ENCODE measurements at regions not wholly inside any gene's neighbourhood (a gene's known extent, or its start where the extent isn't known, plus 50 kb on each side); places are given as distances from the start of the nearest gene placed in this dataset.

DNA sequence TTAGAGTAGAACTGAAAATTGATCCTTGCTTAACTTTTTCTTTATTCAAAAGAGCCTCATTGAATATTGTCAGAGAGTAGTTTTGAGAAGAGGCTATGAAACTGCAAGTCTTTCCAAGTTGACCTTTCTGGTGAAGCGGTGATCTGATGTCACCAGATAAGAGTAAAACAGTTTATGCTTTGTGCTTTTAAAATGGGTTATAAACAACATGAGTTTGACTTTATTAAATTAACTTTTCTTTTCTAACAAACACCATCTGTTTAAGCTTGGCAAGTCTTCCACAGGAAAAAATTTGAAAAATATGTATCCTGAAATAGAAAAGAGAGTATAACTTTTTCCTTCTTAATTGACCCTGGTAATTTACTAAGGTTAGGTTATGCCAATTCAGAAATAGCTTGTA is 408.7 kb upstream of the NOVA1 start:
- DNase-seq = no peak

DNA sequence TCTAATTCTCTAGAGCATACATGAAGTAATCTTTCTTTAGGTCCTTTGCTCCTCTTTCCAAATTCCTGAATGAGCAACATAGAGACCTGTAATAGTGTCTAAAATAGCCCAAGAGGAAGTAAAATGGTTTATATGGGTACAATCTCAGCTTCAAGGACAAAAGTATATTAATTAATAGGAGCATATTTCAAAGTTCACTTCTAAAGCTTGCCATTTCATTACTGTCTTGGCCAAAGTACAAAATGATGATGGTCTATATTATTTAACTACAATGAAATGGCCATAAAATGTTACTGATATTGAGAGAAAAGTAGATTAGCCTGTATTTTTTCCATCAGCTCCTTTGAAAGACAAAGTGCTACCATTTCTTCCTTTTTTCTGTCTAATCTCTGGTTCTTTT is 410.4 kb upstream of the NOVA1 start:
- DNase-seq = no peak

DNA sequence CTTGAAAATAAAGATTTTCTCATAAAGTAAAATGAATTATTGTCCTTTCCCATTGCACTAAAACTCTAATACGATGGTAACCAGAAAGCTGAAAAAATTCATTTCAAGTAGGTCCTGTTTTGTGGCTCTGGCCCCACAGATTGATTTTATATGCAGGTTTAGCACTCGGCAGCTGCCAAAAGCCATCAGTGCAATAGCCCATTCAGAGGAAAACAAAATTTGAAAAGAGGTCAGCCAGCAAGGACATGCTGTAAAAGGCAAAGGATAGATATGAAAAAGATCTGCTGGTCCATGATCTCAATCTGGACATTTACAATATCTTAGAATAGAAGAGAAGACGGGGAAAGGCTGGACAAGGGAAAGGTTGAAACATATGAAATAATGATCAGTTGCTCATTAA is 414.8 kb upstream of the NOVA1 start:
- DNase-seq = no peak

DNA sequence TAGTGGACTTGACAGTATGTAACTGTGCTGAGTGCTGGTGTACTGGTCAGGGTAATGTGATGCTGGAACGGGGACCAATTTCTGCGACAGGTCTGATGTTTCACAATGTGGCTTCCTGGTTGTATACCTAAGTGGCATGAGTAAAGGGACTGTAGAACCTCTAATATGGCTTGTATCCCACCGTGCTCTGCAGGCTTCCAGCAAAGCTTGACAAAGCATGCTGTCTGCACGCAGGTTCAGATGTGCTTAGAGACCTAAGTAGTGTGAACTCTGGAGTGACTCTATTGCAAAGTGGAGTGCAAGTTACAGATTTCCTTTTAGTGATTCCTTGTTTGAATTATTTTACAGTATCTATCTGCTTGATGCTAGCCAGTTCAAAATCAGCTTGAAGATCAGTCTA is 415.8 kb upstream of the NOVA1 start:
- no peak for DNase-seq

DNA sequence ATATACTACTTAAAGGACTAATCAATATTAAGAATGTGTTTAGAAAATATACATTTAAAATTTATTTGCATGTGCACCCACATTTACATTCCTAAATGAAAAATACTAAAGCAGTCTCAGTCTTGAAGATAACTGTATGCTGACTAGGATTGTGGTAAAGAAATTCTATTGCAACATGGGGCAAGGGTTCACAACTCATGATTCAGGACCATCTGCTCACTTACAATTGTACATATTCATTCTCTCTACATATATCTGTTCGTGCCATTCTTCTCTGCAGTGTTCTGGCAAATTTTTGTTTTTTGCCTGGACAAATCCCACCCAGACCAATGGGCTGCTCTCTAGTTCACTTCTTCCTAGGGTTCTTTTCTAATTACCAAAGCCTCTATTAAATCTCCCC is 417.2 kb upstream of the NOVA1 start:
- DNase-seq = no peak

DNA sequence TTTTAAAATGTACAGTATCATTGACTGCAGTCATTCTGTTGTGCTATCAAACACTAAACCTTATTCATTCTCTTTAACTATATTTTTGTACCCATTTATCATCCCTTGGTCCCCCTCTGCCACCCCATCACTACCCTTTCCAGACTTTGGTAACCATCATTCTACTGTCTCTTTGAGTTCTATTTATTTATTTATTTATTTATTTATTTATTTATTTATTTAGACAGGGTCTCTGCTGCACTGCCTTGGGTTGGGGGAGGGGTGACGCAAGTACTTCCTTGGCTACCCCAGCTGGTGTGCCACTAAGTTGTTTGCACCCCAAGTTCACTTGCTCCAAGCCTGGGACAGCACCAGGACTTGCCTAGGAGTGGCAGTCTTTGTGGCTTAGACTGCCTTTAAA is 427.8 kb upstream of the NOVA1 start:
- DNase-seq = no peak

DNA sequence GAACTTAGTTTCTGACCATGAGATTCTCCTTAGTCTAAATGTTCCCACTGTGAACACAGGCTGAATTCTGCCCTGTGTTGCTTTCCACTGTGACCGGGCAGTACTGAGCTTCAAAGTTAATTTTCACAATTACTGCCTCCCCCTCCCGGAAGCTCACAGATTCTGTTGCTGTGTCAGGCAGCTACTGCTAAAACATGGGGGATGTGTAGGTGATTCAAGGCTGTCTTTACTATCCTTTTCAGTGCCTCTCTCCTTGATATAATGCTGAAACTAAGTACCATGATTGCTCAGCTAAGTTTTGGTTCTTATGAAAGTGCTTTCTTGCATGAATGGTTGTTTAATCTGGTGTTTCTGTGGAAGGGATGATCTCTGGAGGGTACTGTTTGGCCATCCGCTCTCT is 428.3 kb upstream of the NOVA1 start:
- DNase-seq = no peak

DNA sequence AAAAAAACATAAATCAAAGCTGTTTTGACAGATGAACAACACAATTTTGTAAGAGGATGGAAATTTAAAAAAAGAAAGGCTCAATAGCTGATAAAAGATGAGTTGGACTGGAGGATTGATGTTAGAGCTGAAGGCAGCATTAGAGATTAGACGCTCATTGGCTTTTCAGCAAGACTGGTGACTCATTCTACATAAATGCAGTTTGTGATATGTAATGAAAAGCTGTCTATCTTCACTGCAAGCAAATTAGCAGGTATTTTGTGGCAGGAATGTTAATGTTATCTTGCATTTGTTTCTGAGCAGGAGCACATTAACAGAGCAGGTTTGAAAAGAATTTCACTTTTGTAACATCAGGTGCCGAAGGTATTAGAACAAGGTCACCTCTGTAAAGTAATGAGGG is 442.7 kb upstream of the NOVA1 start:
- no peak for DNase-seq

DNA sequence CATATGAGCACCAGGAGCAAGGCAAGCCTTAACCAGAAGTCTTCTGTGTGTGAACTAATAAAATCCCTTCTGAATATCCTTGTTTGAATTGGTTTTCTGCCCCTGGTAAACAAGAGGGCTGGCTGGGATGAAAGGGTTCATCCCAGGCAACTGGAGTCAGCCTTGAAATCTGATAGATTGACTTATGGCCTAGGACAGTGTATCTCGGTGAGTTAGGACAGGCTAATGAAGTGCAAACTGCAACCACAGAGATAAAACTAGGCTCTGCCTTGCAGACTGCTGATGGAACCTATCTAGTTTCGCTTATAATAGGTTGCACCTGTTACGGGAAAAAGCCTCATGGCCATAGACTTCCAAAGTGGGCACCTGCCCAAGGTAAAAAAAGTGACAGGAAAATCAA is 451.9 kb upstream of the NOVA1 start:
- no peak for DNase-seq

DNA sequence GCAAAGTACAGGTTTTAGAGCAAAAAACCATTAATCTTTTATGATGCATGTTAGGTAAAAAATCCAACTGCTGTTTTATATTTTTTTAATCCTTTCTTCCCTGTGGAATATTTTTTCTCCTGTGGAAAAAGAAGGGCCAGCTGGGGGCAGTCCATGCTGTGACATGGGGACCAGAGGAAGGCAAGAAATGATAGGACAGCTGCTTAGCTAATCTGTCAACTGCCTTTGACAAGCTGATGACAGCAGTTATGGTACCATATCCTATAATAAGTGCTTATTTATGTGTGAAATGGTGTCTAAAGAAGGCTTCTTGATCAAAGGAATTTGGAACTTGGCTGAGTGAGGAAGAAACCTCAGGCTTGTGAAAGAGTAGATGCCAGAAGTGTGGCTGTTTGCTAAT is 452.4 kb upstream of the NOVA1 start:
- no peak for DNase-seq

DNA sequence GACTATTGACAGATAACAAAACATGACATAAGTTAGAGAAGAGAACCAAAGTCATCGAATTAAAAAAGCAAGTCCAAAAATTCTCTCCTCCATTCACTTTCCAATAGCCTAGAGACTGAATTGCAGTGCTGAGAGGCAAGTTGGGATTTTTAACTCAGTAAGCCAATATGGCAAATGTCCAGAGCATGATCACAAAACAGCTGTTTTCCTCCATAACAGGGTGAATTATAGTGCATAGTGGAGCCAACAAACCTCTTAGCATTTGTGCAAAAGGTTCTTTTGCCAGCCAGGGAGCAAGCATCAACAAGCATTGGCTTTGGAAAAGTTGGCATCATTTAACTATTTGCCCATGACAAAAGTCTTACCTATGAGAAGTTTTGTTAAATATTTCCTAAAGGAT is 458.8 kb upstream of the NOVA1 start:
- no peak for DNase-seq

DNA sequence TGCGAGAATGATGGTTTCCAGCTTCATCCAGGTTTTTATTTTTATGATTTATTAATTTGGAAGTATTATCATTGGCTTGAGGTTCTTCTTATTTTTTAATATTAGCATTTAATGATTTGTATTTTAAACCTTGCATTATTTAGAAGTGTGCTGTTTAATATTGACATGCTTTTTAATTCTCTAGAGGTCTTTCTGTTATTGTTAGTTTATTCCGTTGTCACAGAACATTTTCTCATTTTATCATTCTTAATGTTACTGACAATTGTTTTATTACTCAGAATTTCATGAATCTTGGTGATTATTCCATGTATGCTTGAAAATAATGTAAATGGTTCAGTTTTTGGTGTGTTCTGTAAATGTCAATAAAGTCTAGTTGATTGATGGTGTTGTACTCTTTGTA is 463.5 kb upstream of the NOVA1 start:
- DNase-seq = no peak

DNA sequence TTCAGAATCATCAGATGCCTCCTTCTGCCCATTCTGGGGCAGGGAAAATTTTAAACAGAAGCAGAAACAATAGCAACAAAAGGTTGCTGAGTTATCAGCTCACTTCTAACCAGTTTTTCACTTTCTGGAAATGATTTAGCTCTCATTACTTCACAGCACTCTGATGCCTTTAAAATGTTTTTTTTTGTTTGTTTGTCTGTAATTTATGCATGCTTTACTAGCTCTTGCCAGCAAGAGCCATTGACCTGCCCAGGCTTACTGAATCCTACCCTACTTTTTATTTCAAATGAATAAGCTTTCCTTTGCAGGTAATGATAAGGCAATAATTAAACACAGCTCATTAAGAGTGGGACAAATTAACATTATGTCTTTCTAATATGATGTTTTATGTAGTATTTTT is 466.1 kb upstream of the NOVA1 start:
- no peak for DNase-seq

DNA sequence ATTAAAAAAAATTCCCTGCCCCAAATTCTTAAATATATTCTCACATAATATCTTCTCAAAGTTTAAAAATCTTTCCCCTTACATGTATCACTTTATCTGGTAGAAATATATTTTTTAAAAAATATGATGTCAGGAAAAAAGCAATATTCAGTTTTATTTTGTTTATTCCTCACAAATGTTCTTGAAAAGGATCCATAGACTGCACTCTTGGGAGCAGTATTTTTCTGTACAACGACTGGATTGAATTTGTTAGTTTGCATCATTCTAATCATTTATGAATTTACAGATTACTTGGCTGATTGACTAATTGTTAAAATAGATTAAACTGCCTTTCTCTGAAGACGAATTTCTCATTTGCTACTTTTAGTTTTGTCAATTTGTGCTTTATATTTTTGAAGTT is 468.1 kb upstream of the NOVA1 start:
- no peak for DNase-seq

DNA sequence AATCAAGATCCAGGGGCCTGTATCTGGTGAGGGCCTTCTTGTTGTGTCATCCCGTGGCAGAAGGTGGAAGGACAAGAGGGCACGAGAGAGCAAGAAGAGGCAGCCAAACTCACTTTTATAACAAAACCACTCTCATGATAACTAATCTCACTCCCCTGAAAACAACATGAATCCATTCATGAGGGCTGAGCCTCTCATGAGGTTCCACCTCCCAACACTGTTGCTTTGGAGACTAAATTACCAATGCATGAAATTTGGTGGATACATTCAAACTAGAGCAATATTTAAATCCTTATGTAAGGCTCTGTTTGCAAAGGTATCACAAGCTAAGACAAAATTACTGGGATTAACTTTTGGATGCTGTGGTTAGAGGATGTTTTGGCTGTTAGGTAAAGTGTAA is 470.1 kb upstream of the NOVA1 start:
- no peak for DNase-seq

DNA sequence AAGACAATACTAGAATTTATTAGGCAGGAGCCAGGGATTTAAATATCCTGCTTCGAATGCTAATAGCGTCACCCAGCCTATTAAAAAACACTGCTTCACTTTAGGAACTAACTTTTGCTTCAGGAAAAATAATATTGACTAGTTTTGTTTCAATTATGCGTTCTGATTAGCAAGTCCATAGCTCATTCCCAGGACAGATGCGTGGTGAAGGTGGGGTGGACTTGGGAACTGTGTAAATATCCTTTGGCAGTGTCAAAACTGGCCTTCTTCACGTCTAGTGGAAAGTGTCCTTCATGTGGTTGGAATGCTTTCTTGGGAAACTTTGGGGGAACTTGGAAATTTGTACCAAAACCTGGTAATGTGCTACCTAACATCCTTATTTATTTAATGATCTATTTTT is 474.8 kb upstream of the NOVA1 start:
- no peak for DNase-seq

DNA sequence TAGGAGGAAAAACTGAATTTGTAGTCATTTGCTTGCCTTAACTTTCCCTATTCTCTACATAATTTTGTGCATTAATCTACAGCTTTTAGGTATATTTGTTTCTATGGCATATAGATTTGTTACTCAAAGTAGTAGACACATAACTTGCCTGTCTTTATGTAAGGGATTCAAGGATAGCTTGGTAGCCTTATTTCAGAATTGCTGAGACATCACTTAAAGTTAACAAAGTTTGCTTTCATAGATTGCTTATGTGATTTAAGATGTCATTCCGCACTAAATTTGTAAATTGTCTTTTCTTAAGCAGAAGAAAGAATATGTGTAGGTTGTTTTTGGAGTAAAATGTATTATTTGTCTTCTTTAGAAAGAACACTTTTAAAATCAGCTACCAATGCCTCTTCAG is 477.7 kb upstream of the NOVA1 start:
- no peak for DNase-seq

DNA sequence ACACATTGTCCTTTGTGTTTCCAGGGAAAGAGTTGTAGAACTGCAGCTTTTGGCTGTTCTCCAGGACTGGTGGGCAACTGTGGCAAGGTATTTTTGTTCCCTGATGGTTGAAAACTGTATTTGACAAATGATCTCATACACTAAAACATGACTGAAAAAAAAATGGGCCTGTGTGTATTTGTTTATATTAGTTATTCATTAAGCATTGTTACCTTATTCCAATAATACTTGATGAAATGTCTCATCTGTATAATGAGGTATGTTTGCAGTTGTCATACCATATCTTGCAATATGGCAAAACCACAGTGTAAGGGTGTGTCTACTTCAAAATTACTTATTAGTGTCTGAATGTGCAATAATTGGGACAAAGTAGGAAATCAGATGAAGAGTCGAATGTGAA is 479.4 kb upstream of the NOVA1 start:
- DNase-seq = no peak

DNA sequence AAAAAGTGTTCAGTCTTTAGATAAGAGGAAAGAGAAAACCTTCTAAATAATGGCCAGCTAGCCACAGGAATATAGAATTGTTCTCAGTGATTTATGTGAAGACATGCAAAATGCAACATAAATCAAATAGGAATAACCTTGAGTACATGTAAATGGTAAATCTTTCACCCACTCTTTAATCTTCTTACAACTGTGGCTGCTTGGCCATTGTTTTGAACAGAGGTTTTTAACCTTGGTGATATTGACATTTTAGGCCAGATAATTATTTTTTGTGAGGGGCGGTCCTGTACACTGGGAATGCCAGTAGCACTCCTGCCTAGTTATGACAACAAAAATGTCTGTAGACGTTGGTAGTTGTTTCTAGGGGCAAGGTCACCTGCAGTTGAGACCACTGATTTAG is 479.9 kb upstream of the NOVA1 start:
- no peak for DNase-seq

DNA sequence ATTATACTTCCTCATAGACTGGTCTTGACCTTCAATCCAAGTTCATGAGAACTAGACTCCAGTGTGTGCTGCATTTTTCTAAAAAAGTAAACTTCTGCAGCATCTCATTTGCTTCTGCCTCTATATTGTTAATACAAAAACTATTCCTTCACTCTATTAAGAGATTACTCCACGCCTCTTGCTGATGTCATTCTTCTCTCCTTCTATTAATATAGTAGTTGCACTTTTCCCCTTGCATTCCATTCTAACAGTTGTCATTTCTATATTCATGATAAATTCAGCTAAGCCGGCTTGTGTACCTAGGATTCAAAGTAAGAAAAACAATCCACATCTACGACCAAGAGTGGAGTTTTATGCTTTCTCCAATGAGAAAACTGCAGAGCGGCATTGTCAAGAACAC is 480.4 kb upstream of the NOVA1 start:
- no peak for DNase-seq

DNA sequence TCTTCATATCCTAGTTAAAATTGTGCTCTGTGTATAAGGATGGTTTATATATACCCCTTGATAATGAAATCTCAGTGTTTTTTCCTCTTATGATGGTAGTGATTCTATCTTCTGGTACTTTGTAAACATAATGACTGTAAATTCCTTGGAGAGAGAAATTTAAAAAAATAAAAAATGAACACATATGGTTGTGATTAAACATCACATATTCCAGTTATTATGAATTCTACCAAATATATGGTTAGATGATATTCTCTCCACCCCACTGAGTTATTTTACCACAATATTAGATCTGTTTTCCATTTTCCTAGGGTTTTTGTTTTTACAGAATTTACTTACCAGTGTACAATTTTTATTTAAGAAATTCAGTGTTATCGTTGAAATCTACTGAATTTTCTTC is 481.9 kb upstream of the NOVA1 start:
- DNase-seq = no peak

DNA sequence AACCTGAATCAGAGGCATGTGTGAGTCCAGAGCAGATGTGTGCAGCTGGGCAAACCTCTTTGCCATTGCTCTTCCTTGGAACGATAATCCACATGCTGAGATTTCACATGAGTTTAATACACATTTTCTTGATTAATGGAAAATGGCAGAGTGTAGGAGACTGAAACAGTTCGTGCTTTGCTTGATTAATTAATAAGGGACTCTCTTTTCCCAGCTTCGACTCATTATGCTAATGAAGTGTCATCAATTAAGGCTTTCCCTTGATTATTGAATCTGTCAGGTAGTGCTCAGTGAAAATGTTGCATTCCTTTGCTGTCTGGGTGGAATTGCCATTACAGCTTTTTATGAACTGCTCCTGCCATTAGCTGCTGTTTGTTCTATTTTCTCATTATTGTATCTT is 487.7 kb upstream of the NOVA1 start:
- DNase-seq = no peak

DNA sequence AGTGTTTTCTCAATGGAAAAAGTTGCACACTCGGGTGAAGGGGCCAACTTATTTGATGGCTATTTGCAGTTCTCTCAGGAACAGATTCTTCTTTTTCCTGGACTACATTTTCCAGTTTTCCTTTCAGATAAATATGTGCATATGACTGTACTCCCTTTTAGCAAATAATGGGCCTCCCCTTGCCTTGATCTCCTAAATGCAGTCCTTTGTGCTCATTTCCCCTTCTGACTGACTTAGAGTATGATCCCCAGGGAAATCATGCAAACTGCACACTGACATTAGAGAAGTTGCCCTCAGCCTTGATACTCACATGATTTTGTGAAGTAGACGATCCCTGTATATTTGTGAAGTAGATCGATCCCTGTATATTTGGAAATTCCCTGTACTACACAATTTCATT is 492.9 kb upstream of the NOVA1 start:
- DNase-seq = no peak

DNA sequence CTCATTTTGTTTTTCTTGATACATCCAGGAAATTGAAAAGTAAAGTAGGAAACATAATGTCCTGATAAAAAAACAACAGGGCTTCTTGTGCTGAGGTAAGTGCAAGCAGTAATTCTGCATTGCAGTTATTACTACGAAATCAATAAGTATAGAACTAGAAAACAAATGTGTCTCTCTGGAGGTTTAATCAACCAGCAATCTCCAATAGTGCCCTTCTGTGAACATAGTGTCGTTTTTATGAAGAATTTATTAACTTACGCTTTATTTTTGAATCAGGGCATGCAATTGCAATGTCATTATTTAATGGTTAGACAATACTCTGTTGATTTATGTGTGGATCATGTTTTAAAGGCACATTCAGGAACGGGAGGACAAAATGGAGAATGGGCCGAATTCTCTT is 494.1 kb upstream of the NOVA1 start:
- no peak for DNase-seq

DNA sequence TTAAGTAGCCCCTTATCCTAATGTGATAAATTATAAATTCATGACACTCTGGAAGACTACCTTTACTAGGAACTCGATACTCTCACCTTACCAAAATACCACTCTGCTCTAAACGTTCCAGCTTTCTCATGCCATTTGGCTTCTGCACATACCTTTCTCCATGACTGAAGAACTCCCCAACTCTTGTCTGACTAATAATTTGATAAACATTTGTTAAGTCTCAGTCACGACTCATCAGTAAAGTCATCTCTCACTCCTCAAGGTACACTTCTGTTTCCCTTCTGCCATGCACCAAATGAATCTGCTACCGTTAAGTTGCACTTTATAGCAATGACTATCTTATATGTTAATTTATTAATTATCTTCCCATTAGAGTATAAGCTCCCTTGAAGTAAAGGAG is 498.3 kb upstream of the NOVA1 start:
- DNase-seq = no peak

DNA sequence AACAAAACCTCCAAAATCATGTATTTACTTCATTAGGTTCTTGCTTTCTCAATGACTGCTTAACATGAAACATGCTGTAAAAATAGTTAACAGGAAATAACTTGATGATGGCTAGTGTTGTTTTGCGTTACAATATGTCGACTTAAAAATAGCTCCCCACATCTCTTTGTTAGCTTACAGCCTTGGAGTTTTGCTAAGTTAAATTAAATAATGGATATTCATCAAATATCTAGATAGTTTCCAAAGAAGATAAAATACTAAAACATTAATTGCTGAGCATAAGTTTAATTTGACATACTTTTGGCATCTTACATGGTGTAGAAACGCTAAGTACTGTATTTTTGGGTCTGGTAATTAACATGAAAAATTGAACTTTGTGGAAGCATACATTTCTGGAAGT is 500.6 kb upstream of the NOVA1 start:
- DNase-seq = no peak

DNA sequence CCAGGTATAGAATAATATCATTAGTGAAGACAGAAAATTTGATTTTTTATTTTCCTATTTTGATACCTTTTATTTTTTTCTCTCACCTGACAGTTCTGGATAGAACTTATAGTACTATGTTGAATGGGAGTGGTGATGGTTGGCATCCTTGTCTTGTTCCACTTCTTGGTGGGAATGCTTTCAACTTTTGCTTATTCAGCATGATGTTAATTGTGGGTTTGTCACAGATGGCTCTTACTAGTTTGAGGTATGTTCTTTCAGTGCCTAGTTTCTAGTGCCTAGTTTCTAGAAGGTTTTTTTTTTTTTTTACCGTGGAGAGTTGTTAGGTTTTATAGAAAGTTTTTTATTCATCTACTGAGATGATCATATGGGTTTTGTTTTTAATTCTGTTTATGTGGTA is 516.3 kb upstream of the NOVA1 start:
- DNase-seq = no peak
